ENCODE measurements at regions not wholly inside any gene's neighbourhood (a gene's known extent, or its start where the extent isn't known, plus 50 kb on each side); places are given as distances from the start of the nearest gene placed in this dataset.
"Not testable (repeated sequence)": the region's sequence is repeated elsewhere in the genome, so short reads cannot be mapped to it uniquely, and the experiment has no call there.

- WGBS, result 88% methylated on average over 11 of the region's 11 CpGs
- Histone ChIP-seq H3K36me3 (ENCODE audit: control insufficient read depth in 4 of 4, insufficient read depth in 3 of 4, low read depth in 1 of 4, low read length in 3 of 4) (peaks cover 0 to 3% (median 0%) of the 10 kb centered on the region in 4 donors), H3K9ac (ENCODE audit: low read depth in 1 of 2, low read length in 2 of 2) (no peak overlapping the region), H3K4me3 (ENCODE audit: low read depth in 1 of 3, low read length in 3 of 3) (no peak overlapping the region), H3K27ac (ENCODE audit: low read depth in 1 of 2, low read length in 2 of 2) (no peak overlapping the region), H3K9me3 (ENCODE audit: control insufficient read depth in 4 of 4, low read length in 3 of 4) (no peaks in the 10 kb centered on the region), H3K4me1 (ENCODE audit: control insufficient read depth in 4 of 4, insufficient read depth in 4 of 4, low read length in 3 of 4) (peaks cover 0 to 3% (median 2%) of the 10 kb centered on the region in 4 donors), H3K27me3 (ENCODE audit: control insufficient read depth in 4 of 4, insufficient read depth in 4 of 4, low read length in 3 of 4) (no peaks in the 10 kb centered on the region)
- TF ChIP-seq RAD21 (IDR thresholded peaks at IDR 0.05) (no peak), HNF4G (IDR thresholded peaks at IDR 0.05) (no peak), NR2F2 (IDR thresholded peaks at IDR 0.05) (no peak), FOXA2 (IDR thresholded peaks at IDR 0.05) (no peak), REST (IDR thresholded peaks at IDR 0.05) (no peak), ZBTB33 (IDR thresholded peaks at IDR 0.05) (no peak), FOXA1 (IDR thresholded peaks at IDR 0.05) (no peak), YY1 (IDR thresholded peaks at IDR 0.05) (no peak), GABPA (IDR thresholded peaks at IDR 0.05 in 1 of 2, conservative IDR thresholded peaks at IDR 0.05 in 1 of 2) (no peak), ATF3 (IDR thresholded peaks at IDR 0.05) (no peak), SP1 (IDR thresholded peaks at IDR 0.05) (no peak)
- DNase-seq (ENCODE audit: low spot score), result no peak
Measured at GRCh38 chr11:122197066-122197987, 81.3 kb upstream of the BLID start.

GRCh38 chr11:122195790-122196189, 79.8 kb upstream of the BLID start:
- Histone ChIP-seq H3K27me3 (ENCODE audit: control insufficient read depth in 4 of 4, insufficient read depth in 4 of 4, low read length in 3 of 4) (no peaks in the 10 kb centered on the region), H3K9me3 (ENCODE audit: control insufficient read depth in 4 of 4, low read length in 3 of 4) (no peaks in the 10 kb centered on the region), H3K9ac (ENCODE audit: low read depth in 1 of 2, low read length in 2 of 2) (no peak overlapping the region), H3K4me3 (ENCODE audit: low read depth in 1 of 3, low read length in 3 of 3) (no peak overlapping the region), H3K4me1 (ENCODE audit: control insufficient read depth in 4 of 4, insufficient read depth in 4 of 4, low read length in 3 of 4) (no peaks in the 10 kb centered on the region), H3K27ac (ENCODE audit: low read depth in 1 of 2, low read length in 2 of 2) (no peak overlapping the region), H3K36me3 (ENCODE audit: control insufficient read depth in 4 of 4, insufficient read depth in 3 of 4, low read depth in 1 of 4, low read length in 3 of 4) (peaks cover 0 to 3% (median 0%) of the 10 kb centered on the region in 4 donors)
- WGBS, result 96% methylated on average over 3 of the region's 3 CpGs
- no peak for TF ChIP-seq EGR1 (IDR thresholded peaks at IDR 0.05; ENCODE audit: low read depth in 2 of 2)
- TF ChIP-seq YY1 (IDR thresholded peaks at IDR 0.05), result no peak
- no peak for DNase-seq (ENCODE audit: low spot score)

- not testable (repeated sequence) for H3K9me3 ChIP-seq (ENCODE audit: control insufficient read depth in 4 of 4, low read length in 3 of 4); H3K36me3 ChIP-seq (ENCODE audit: control insufficient read depth in 4 of 4, insufficient read depth in 3 of 4, low read depth in 1 of 4, low read length in 3 of 4); H3K27ac ChIP-seq (ENCODE audit: low read depth in 1 of 2, low read length in 2 of 2); H3K9ac ChIP-seq (ENCODE audit: low read depth in 1 of 2, low read length in 2 of 2); DNase-seq (ENCODE audit: low spot score); H3K4me3 ChIP-seq (ENCODE audit: low read depth in 1 of 3, low read length in 3 of 3); H3K27me3 ChIP-seq (ENCODE audit: control insufficient read depth in 4 of 4, insufficient read depth in 4 of 4, low read length in 3 of 4); H3K4me1 ChIP-seq (ENCODE audit: control insufficient read depth in 4 of 4, insufficient read depth in 4 of 4, low read length in 3 of 4)
- 91% methylated on average over 5 of the region's 5 CpGs for WGBS
Measured at GRCh38 chr11:122193881-122194480, 78.0 kb upstream of the BLID start.
